Activated CD8-positive, alpha-beta memory T cell treated with anti-CD3 and anti-CD28 coated beads for 48 hours (primary cell): ENCODE measurements at regions not wholly inside any gene's neighbourhood (a gene's known extent, or its start where the extent isn't known, plus 50 kb on each side); places are given as distances from the start of the nearest gene placed in this dataset.
"Not testable (repeated sequence)": the region's sequence is repeated elsewhere in the genome, so short reads cannot be mapped to it uniquely, and the experiment has no call there.

Experiments
- DNase-seq, 3 experiments: peaks; one replicate each; pipeline ENCODE4 v3.0.0-alpha.2; 2020; ENCODE audit warnings: low read depth in 2 of 3, low spot score in 2 of 3

DNA sequence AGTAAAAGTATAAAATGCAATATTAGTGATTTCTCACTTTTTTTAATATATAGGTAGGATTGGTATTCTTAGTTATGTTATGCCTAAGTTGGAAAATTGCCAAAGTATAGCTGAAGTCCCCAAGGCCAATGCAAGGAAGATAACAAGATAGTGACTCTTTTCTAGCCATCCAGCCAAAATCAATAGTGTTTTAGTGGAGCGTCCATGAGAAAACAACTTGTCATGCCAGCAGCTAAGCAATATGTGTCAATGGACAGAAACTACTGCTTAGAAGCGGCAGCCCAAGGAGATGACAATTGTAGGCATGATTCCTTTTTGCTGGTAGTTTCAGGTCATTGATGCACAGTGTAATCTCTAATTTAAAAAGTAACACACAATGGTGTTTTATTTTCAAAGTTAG, 1444.6 kb downstream of the SUCLG1 start:
- no peak for DNase-seq

DNA sequence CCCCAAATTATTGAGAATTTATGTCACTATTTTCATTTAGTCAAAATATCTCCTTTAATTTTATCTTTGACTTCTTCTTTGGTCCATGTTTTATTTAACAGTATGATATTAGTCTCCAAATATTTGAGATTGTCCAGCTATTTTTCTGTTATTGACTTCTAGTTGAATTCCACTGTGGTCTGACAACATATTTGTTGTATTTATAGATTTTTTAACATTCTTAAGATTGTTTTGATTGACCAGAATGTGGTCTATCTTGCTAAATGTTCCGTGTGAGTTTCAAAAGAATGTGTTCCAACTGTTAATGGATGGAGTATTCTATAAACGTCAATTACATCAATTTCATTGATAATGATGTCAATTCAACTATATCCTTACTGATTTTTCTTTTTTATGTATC, 1452.1 kb downstream of the SUCLG1 start:
- DNase-seq = no peak

DNA sequence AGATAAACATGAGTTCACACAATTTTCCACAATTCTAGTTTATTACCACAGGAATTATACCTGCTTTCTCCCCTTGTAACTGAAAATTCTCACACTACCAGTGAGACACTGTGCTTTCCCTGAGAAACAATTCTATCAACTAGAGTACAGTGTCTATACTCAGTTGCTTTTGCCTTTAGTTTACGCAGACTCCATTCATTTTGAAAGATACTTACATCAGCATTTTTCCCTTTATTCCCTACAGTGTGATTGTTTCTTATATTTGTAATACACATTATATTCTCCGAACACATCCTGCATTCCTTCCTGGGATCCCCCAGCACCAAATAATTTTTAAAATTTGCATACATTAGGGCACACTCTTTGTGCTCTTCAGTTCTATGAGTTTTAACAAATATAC, 1455.5 kb downstream of the SUCLG1 start:
- no peak for DNase-seq

GRCh38 chr2:83002706-83003105, 1456.4 kb downstream of the SUCLG1 start:
- DNase-seq = no peak

DNA sequence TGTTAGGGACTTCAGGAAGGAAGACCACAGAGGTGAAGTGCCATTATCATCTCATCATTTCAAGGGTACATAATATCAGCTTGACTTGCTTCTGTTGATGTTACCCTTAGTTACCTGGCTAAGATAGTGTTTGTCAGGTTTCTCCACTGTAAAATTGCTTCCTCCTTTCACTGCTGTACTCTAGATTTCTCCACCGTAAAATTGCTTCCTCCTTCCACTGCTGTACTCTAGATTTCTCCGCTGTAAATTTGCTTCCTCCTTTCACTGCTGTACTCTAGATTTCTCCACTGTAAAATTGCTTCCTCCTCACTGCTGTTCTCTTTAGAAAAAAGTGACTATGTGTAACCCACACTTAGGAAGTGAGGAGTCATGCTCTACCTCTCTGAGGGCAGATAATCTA, 1460.3 kb downstream of the SUCLG1 start:
- no peak for DNase-seq

DNA sequence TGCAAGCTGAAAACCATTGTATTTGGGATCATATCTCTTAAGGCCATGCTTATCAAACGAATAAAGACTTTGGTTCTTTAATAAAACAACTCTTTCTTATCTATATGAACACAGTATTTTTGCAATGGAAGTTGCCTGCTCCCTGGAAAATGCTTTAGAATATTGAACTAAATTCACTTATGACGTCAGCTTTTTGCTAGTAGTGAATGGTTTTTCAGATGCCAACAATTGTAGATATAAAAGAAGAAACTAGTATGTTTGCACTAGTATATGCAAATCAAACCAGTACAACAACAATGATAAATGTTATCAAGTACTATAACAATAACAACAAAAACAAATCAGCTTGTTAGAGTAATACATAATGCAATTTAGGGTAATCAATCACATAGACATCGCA, 1462.9 kb downstream of the SUCLG1 start:
- DNase-seq = no peak

GRCh38 chr2:82994151-82994550, 1464.9 kb downstream of the SUCLG1 start:
- DNase-seq = no peak

- DNase-seq = no peak
Observed at GRCh38 chr2:82993609-82994008, 1465.5 kb downstream of the SUCLG1 start.

- DNase-seq = no peak
Observed at GRCh38 chr2:82992968-82993367, 1466.1 kb downstream of the SUCLG1 start.

- DNase-seq = not testable (repeated sequence)
Observed at GRCh38 chr2:82987706-82988105, 1471.4 kb downstream of the SUCLG1 start.

GRCh38 chr2:82986899-82987298, 1472.2 kb downstream of the SUCLG1 start:
- no peak for DNase-seq

- DNase-seq = no peak
Observed at GRCh38 chr2:82985572-82986197, 1473.4 kb downstream of the SUCLG1 start.

DNA sequence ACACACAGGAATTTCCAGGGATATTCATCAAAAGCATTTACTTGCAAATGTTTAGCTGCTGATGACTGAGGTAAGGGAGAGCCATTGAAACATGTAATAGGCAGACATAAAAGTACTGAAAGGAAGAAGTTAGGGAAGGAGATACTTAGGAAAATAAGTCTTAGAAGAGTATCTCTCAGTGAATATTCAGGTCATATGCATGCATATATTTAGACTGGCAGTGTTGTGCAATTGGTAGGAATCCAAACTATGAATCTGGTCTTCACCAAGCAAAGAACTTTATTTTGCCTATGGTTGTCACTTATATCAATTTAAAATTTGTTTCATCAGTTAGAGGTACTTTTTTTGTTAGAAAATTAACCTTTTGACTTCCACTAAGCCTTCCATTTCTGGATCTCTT, 1490.7 kb downstream of the SUCLG1 start:
- DNase-seq = no peak

GRCh38 chr2:82964341-82964740, 1494.7 kb downstream of the SUCLG1 start:
- no peak for DNase-seq

DNA sequence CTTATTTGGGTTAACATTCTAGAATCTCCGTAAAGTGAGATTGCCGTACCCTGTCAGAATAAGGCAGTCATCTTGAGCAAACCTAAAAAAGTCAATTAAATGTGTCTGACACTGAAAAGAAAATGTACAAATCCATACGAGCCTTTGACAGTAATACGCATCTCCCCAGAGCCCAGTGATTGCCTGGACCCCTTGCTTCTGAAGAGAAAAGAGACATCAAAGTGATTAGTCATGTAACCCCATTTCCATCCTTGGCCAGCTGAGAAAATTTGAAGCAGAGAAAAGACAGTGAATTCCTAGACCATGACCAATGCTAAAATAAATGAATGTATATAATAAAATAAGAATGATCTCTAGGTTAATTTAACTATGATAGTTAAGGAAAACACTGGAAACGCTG, 1499.4 kb downstream of the SUCLG1 start:
- DNase-seq = no peak

DNA sequence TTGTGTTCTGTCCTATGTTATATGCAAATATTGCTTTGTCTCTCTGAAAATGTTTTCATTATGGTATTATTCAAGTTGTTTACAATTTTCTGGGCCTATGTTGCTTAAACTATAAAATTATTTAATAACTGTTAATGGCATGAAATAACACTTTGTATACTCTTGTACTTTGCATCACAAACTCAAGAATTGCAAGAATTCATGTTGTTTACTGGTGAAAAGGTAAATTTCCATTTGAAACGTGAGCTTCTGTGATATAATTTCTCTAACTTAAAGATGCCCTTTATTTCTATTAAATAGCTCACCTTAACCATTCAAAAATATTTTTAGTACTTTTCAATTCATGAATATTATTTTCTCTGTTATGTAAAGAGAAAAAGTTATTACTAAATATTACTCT, 1504.2 kb downstream of the SUCLG1 start:
- no peak for DNase-seq

GRCh38 chr2:82939211-82939610, 1519.9 kb downstream of the SUCLG1 start:
- no peak for DNase-seq

GRCh38 chr2:82938321-82938845, 1520.7 kb downstream of the SUCLG1 start:
- DNase-seq = not testable (repeated sequence)

DNA sequence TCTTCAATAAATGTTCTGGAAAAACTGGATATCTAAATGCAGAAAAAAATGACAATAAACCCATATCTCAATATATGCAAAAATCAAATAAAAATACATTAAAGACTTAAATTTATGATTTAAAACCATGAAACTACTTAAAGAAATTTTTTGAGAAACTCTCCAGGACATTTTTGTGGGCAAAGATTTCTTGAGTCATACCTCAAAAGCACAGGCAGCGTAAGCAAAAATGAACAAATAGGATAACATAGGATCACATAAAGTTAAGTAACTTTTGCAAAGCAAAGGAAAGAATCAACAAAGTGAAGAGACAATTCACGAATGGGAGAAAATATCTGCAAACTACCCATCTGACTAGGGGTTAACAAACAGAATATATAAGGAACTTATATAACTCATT, 1545.5 kb downstream of the SUCLG1 start:
- no peak for DNase-seq

- no peak for DNase-seq
Observed at GRCh38 chr2:82896117-82896516, 1563.0 kb downstream of the SUCLG1 start.

DNA sequence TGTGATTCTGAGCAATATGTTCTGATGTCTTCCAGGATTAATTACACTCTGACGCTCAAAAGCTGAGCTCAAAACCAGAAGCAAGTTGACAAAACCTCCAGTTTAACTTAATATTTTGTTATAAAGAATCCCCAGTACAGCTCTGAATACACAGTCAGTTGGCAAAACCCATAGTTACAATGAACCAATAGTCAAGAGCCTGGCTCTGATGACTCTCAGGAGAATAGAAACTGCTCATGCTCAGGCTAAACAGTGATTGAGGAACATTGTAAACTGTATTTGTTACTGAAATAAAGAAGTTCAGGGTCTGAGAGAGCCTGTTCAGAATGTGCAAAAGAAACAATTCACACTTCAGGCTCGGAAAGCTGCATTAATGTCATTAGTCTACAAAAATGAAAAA, 1565.9 kb downstream of the SUCLG1 start:
- no peak for DNase-seq

DNA sequence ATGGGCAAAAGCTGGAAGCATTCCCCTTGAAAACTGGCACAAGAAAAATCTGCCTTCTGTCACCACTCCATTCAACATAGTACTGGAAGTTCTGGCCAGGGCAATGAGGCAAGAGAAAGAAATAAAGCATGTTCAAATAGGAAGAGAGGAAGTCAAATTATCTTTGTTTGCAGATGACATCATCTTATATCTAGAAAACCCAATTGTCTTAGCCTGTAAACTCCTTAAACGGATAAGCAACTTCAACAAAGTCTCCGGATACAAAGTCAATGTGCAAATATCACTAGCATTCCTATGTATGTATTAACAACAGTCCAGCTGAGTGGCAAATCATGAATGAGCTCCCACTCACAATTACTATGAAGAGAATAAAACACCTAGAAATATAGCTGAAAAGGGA, 1579.3 kb downstream of the SUCLG1 start:
- DNase-seq = no peak

- no peak for DNase-seq
Observed at GRCh38 chr2:82875858-82876257, 1583.2 kb downstream of the SUCLG1 start.
